ENCODE measurements at regions not wholly inside any gene's neighbourhood (a gene's known extent, or its start where the extent isn't known, plus 50 kb on each side); places are given as distances from the start of the nearest gene placed in this dataset.

GRCh38 chr9:102445181-102445747 lies 549.9 kb upstream of the CYLC2 start:
- TF ChIP-seq, protein P1, sequence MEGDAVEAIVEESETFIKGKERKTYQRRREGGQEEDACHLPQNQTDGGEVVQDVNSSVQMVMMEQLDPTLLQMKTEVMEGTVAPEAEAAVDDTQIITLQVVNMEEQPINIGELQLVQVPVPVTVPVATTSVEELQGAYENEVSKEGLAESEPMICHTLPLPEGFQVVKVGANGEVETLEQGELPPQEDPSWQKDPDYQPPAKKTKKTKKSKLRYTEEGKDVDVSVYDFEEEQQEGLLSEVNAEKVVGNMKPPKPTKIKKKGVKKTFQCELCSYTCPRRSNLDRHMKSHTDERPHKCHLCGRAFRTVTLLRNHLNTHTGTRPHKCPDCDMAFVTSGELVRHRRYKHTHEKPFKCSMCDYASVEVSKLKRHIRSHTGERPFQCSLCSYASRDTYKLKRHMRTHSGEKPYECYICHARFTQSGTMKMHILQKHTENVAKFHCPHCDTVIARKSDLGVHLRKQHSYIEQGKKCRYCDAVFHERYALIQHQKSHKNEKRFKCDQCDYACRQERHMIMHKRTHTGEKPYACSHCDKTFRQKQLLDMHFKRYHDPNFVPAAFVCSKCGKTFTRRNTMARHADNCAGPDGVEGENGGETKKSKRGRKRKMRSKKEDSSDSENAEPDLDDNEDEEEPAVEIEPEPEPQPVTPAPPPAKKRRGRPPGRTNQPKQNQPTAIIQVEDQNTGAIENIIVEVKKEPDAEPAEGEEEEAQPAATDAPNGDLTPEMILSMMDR (IDR thresholded peaks at IDR 0.05) = no peak
- no peak for TF ChIP-seq EZH2 (IDR thresholded peaks at IDR 0.05)
- TF ChIP-seq EZH2phosphoT487 (IDR thresholded peaks at IDR 0.05) = no peak

Data from neural progenitor cell (in vitro differentiated cells).